ENCODE measurements at regions not wholly inside any gene's neighbourhood (a gene's known extent, or its start where the extent isn't known, plus 50 kb on each side); places are given as distances from the start of the nearest gene placed in this dataset.

- TF ChIP-seq EZH2phosphoT487 (IDR thresholded peaks at IDR 0.05) = no peak
- TF ChIP-seq, protein P1, sequence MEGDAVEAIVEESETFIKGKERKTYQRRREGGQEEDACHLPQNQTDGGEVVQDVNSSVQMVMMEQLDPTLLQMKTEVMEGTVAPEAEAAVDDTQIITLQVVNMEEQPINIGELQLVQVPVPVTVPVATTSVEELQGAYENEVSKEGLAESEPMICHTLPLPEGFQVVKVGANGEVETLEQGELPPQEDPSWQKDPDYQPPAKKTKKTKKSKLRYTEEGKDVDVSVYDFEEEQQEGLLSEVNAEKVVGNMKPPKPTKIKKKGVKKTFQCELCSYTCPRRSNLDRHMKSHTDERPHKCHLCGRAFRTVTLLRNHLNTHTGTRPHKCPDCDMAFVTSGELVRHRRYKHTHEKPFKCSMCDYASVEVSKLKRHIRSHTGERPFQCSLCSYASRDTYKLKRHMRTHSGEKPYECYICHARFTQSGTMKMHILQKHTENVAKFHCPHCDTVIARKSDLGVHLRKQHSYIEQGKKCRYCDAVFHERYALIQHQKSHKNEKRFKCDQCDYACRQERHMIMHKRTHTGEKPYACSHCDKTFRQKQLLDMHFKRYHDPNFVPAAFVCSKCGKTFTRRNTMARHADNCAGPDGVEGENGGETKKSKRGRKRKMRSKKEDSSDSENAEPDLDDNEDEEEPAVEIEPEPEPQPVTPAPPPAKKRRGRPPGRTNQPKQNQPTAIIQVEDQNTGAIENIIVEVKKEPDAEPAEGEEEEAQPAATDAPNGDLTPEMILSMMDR (IDR thresholded peaks at IDR 0.05) = no peak
Observed at GRCh38 chr9:30723656-30724055, 1660.8 kb upstream of the ACO1 start.

Data from neural progenitor cell (in vitro differentiated cells).